ENCODE measurements at regions not wholly inside any gene's neighbourhood (a gene's known extent, or its start where the extent isn't known, plus 50 kb on each side); places are given as distances from the start of the nearest gene placed in this dataset.

DNA sequence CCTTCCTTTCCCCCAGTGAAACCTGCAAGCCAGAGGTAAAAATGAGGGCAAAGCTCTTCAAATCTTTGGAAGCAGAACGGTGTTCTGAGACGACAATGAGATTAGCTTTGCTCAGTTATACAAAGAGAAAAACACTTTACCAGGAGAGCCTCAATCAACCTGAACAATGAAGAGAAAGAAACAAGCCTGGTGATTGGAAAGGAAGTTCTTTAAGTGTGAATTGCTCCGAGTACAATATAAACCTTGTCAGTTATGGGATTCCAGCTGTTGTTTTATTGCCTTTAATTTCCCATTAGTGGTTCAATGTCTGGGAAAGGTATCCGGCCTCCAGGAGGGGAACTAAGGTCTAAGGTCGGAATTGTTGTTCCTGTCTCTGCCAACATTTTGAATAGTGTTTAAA lies 901.6 kb downstream of the EPHA4 start:
- H3K4me3 ChIP-seq (ENCODE audit: low read length): no peak overlapping the region
- TF ChIP-seq, protein P1, sequence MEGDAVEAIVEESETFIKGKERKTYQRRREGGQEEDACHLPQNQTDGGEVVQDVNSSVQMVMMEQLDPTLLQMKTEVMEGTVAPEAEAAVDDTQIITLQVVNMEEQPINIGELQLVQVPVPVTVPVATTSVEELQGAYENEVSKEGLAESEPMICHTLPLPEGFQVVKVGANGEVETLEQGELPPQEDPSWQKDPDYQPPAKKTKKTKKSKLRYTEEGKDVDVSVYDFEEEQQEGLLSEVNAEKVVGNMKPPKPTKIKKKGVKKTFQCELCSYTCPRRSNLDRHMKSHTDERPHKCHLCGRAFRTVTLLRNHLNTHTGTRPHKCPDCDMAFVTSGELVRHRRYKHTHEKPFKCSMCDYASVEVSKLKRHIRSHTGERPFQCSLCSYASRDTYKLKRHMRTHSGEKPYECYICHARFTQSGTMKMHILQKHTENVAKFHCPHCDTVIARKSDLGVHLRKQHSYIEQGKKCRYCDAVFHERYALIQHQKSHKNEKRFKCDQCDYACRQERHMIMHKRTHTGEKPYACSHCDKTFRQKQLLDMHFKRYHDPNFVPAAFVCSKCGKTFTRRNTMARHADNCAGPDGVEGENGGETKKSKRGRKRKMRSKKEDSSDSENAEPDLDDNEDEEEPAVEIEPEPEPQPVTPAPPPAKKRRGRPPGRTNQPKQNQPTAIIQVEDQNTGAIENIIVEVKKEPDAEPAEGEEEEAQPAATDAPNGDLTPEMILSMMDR (conservative IDR thresholded peaks at IDR 0.05; ENCODE audit: low read depth, low read length): no peak
- no peak for DNase-seq (ENCODE audit: low read depth)

- TF ChIP-seq, protein P1 (conservative IDR thresholded peaks at IDR 0.05; ENCODE audit: low read depth, low read length): no peak
- no peak for DNase-seq (ENCODE audit: low read depth)
- no peak overlapping the region for H3K4me3 ChIP-seq (ENCODE audit: low read length)
Observed at GRCh38 chr2:220673151-220673874, 898.8 kb downstream of the EPHA4 start.

DNA sequence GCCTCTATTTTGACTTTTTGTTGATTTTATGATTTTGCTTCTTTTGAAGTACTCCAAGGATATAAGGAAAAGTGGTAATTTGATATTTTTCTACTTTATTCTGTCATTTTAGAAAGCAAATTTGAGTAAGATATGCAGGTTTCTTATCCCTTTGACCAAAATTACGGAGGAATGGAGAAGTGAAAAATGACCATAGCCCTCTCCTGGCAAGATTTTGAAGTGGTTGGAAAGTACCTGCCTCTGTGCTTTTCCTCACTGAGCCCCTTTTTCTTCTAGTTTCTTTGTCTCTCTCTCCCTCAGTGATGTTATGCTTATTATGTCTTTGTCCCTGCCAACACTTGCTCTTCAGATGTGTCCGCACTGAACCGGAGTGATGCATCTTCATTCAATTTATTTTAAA lies 898.1 kb downstream of the EPHA4 start:
- TF ChIP-seq, protein P1 (conservative IDR thresholded peaks at IDR 0.05; ENCODE audit: low read depth, low read length): no peak
- no peak overlapping the region for H3K4me3 ChIP-seq (ENCODE audit: low read length)
- no peak for DNase-seq (ENCODE audit: low read depth)

DNA sequence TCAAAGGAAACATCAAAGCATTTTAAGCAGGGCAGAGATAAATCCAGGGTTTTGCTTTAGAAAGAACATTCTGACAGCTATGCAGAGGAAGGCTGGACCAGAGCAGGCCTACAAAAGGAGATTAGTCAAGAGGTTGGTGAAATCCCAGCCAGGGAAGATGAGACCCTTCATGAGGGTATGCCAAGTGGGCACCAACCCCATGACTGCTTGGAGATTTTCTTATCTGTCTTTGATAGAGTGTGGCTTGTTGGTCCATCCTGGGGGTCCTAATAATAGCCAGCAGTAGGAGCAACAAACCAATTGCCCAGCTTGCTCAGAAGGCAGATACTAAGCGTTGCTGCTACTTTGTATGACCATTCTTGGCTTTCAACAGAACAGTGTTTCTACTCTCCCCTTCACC lies 895.4 kb downstream of the EPHA4 start:
- H3K4me3 ChIP-seq (ENCODE audit: low read length): no peak overlapping the region
- TF ChIP-seq, protein P1 (conservative IDR thresholded peaks at IDR 0.05; ENCODE audit: low read depth, low read length): no peak
- DNase-seq (ENCODE audit: low read depth): no peak

DNA sequence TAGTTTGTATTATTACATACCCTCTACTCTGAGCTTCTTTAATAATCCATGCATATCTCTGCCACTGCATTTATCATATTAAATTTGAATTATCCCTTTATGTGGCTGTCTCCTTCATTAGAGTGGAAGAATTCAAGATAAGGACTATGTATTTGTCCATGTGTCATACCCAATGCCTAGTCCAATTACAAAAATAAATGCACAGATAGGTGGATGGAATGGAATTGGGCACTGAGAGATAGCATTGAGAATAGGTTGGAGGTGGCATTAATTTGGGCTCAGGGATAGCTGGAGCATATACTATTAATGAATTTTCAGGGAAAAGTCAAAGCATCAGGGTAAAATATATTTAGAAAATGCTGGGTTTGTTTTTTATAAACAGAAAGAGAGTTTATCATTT lies 893.2 kb downstream of the EPHA4 start:
- H3K4me3 ChIP-seq (ENCODE audit: low read length): no peak overlapping the region
- TF ChIP-seq, protein P1 (conservative IDR thresholded peaks at IDR 0.05; ENCODE audit: low read depth, low read length): no peak
- no peak for DNase-seq (ENCODE audit: low read depth)

DNA sequence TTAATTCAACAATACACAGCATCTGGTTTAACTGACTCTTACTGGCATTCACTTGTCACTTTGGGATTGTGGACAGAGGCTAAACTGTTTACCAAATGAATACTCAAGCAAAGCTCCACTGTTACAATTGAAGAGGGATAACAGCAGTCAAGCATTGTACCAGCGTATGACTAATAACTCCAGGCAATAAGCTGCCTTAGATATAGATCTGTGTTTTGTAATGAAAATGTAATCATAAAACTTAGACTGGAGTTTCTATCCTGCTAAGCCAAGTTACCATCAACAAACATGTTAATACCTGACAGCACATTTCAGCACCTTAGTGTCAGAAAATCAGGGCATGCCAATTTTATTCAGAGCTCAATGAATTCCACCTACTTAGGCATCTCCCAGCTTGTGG lies 889.5 kb downstream of the EPHA4 start:
- no peak overlapping the region for H3K4me3 ChIP-seq (ENCODE audit: low read length)
- TF ChIP-seq, protein P1 (conservative IDR thresholded peaks at IDR 0.05; ENCODE audit: low read depth, low read length): no peak
- peak; percentile 56 for DNase-seq (ENCODE audit: low read depth)

DNA sequence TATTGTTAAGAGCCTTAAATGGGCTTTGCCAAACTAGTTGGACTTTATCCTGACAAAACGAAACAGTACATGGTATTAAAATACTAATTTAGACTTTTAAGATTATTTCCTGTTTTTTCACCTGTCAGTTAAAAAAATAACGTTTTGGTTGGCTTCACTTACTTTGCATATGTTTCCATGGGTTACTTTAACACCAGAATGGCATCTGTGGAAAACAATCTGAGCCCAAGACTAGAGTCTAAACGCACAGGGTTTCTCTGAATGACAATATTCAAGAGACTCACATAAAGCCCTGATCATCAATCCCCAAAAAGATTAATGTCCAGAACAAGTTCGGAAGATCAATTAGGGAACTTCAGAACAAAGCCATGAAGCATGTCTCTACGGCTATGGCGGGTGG lies 888.0 kb downstream of the EPHA4 start:
- DNase-seq (ENCODE audit: low read depth): no peak
- no peak overlapping the region for H3K4me3 ChIP-seq (ENCODE audit: low read length)
- TF ChIP-seq, protein P1 (conservative IDR thresholded peaks at IDR 0.05; ENCODE audit: low read depth, low read length): no peak
